ENCODE measurements at regions not wholly inside any gene's neighbourhood (a gene's known extent, or its start where the extent isn't known, plus 50 kb on each side); places are given as distances from the start of the nearest gene placed in this dataset.

DNA sequence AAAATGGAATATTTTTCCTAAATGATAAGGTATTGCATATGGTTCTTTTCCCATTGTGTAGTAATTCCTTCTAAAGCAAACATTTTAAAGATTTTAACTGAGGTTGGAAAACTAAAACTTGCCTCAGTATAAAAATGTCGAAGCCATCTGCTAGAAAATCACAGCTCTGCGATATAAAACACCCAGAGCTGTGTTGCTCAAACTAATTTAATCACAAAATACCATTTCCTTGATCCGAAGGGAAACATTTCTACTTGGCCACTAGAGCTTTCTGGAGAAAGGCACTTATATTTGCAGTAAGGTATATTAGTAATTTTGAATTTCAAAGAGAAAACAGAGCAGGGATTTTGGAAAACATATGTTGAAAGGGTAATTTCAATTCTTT lies 209.2 kb upstream of the ZNF32 start:
- TF ChIP-seq, protein P1, sequence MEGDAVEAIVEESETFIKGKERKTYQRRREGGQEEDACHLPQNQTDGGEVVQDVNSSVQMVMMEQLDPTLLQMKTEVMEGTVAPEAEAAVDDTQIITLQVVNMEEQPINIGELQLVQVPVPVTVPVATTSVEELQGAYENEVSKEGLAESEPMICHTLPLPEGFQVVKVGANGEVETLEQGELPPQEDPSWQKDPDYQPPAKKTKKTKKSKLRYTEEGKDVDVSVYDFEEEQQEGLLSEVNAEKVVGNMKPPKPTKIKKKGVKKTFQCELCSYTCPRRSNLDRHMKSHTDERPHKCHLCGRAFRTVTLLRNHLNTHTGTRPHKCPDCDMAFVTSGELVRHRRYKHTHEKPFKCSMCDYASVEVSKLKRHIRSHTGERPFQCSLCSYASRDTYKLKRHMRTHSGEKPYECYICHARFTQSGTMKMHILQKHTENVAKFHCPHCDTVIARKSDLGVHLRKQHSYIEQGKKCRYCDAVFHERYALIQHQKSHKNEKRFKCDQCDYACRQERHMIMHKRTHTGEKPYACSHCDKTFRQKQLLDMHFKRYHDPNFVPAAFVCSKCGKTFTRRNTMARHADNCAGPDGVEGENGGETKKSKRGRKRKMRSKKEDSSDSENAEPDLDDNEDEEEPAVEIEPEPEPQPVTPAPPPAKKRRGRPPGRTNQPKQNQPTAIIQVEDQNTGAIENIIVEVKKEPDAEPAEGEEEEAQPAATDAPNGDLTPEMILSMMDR (IDR thresholded peaks at IDR 0.05), result no peak
- no peak for TF ChIP-seq POLR2A (IDR thresholded peaks at IDR 0.05)
